Germinal center (tissue), 1 donor: ENCODE measurements at regions not wholly inside any gene's neighbourhood (a gene's known extent, or its start where the extent isn't known, plus 50 kb on each side); places are given as distances from the start of the nearest gene placed in this dataset.
"Not testable (repeated sequence)": the region's sequence is repeated elsewhere in the genome, so short reads cannot be mapped to it uniquely, and the experiment has no call there.

ENCODE experiments used
- DNase-seq: peaks from one replicate; pipeline ENCODE4 v3.0.0; 2012; ENCODE audit warnings: mixed read lengths, low spot score

- DNase-seq: no peak
Measured at GRCh38 chr11:127825183-127825582, 762.2 kb downstream of the ETS1 start.

DNA sequence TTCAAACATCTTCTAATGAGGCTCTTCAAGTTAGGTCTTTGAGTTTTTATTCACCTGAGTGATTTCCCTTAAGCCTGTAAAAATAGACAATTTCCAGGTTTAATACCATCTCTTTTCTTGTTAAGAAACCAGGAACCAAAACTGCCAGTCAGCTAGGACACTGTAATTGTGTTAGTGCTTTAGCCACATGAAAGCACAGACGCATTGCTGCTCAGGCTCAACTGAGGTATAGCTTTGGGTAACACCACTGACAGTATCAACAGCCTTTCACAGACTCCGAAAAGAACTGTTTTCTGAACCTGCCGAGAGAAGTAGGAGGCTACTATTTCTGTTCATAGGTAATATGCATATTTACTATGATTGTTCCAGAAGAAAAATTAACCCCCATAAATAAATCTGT is 768.7 kb downstream of the ETS1 start:
- no peak for DNase-seq

DNA sequence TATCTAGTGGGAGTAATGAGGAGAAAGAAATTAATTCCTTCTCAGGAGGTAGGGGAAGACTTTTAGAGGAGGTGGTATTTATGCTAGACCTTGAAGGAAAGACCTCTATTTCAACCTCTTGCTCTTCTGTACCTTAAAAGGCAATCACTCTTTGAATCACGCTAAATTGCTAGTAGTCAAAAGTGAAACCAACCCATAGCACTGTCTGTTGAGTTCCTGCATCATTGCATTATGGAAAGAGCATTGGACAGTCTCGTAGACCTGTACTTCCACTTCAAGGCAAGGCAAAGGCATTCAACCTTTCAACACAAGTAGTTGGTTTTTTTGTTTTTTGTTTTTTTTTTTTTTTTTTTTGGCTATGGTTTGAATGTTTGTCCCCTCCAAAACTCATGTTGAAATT is 770.4 kb downstream of the ETS1 start:
- no peak for DNase-seq

- DNase-seq: no peak
Measured at GRCh38 chr11:127815331-127815730, 772.0 kb downstream of the ETS1 start.

- no peak for DNase-seq
Measured at GRCh38 chr11:127806501-127806900, 780.9 kb downstream of the ETS1 start.

DNA sequence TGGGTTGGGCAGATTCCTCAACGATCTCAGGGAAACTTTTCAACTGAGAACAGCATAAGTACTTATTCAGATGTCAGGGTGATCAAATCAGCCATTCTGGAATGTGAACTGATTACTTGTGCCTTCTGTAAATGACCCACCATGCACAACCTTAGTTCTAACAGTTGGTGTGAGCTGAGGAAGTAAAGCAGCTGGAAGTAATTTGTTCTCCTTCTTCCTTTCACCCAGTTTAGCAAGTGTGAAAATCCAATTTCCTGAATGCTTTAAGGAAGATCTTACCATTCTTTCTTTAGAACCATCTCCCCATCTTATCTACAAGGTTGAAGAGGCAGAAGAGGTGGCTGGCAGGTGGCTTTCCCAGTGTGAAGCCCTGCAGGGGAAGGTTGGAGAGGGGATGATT is 781.6 kb downstream of the ETS1 start:
- no peak for DNase-seq

- no peak for DNase-seq
Measured at GRCh38 chr11:127804747-127805400, 782.5 kb downstream of the ETS1 start.

GRCh38 chr11:127803755-127804154 is 783.6 kb downstream of the ETS1 start:
- no peak for DNase-seq

DNA sequence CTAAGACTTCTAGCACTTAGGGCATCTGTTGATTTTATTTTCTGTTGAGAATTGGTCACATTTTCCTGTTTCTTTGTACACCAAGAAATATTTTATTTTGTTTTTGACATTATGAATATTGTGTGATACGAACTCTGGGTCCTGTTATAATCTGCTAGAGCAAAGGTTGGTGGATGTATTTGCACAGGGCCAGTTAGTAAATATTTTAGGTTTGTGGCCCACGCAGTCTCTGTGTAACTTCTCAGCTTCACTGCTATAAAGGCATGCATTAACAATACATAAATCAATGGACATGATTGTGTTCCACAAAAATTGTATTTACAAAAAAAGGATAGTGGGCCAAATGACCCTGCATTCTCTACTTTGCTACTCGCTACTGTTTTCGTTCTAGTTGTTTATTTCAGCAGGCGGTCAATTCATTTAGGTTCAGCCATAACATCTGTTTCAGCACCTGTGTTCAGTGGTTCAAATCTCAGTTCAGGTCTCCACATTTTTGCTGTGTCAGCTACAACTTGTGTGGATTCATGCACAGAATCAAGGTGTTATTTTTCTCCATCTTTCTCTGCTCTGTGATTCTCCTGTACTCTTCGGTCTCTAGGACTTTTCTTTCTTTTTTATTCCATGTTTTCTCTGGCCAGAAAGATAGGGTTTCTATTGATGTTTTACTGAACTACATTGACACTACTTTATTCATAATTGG is 786.2 kb downstream of the ETS1 start:
- no peak for DNase-seq

DNA sequence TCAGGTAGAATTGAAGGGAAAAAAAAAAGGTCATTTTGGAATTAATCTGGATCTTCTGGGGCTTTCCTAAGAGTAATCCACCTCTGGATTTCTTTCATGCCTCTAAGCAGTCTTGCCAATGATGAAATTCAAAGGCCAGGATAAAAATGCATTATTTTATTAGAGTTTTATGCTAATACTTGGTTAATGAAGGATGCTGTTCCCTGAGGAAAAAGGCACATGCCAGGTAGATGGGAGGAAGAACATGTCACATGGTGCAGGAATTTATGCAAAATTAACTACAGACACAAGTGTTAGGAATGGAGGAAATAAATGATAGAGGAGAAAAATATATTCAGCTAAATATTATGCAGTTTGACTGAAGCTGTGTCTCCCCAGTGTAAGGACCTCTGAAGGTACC is 792.0 kb downstream of the ETS1 start:
- no peak for DNase-seq

- DNase-seq: no peak
Measured at GRCh38 chr11:127791844-127792243, 791.3 kb upstream of the KIRREL3 start.

DNA sequence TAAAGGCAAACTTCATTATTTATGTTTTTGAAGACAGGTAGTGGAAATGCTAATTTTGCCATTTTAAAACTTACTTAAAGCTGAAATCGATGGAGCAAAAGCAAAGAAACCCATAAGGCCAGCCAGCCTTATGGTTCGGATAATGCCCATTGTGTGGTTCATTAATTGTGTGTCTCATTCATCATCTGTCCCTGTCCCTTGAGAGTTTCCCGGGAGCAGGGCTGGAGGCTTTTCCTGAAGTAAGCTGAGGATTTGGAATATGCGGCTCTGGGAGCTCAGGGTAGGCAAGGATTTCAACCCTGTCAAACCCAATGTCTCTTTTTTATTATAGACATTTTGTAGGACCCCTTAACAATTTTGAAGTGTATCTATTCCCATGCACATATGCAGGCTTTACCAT is 790.0 kb upstream of the KIRREL3 start:
- DNase-seq: no peak

DNA sequence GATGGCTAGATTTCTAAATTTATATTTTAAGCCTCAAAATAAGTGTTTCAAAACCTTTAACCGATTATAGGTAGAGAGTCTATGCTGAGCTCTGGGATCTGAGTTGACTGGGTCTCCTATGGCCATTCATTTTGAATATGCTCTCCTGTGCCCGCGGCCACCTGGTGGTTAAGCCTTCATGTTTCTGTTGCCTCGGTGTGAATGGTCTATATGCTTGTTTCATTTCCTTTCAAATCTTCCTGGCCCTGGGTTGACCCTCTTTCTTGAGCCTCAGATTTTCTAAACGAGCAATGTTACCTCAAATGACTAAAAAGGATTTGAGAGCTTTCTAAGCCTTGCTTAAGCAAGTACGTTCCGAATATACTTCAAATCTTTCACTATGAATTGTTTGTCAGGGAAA is 789.4 kb upstream of the KIRREL3 start:
- DNase-seq: no peak

GRCh38 chr11:127772938-127773337 is 772.4 kb upstream of the KIRREL3 start:
- DNase-seq: not testable (repeated sequence)

- not testable (repeated sequence) for DNase-seq
Measured at GRCh38 chr11:127768931-127769330, 768.4 kb upstream of the KIRREL3 start.

GRCh38 chr11:127766734-127767133 is 766.2 kb upstream of the KIRREL3 start:
- no peak for DNase-seq

DNA sequence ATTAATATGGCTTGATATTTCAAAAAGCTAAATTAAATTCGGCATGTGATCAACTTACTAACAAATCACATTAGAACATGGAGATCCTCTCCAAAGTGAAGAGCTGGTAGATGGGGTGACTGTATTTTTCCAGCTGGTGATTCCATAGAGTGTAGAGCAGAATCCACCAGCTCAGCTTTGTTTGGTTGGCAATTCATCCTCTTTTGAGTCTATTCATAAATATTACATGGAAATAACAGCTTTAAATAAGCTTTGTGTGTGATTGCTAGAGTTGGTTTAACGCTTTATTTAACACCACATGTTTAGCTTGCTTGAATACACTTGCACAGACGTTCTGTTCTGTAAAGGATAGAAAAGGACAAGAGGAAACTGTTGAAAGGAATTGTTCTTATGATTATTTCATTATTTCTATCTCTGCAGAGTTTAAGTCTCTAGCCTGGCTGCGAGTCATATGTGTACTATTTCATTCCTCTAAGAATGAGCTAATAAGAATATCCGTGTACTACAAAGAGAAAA is 738.3 kb upstream of the KIRREL3 start:
- no peak for DNase-seq

GRCh38 chr11:127737499-127737898 is 736.9 kb upstream of the KIRREL3 start:
- no peak for DNase-seq

DNA sequence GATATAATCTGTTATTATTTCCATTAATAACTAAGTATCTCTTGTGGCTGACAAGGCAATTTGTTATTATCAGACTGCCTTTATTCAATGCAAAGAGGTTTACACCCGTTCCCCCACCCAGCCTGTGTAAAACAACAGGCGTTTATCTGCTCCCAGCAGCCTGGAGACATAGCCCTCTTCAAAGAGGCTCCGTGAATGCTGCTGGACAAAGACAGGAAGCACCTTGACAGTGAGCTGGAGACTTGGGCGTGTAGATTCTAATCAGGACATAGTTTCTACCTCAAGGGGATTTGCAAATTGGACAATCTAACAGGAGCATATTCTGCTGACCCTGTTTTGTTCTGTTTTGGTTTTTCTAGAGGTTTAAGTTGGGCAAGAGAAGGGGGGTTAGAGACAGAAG is 733.0 kb upstream of the KIRREL3 start:
- no peak for DNase-seq

- DNase-seq: no peak
Measured at GRCh38 chr11:127726367-127726766, 725.8 kb upstream of the KIRREL3 start.

- no peak for DNase-seq
Measured at GRCh38 chr11:127723714-127724113, 723.1 kb upstream of the KIRREL3 start.

- DNase-seq: no peak
Measured at GRCh38 chr11:127713226-127713625, 712.7 kb upstream of the KIRREL3 start.

- no peak for DNase-seq
Measured at GRCh38 chr11:127711748-127712147, 711.2 kb upstream of the KIRREL3 start.

DNA sequence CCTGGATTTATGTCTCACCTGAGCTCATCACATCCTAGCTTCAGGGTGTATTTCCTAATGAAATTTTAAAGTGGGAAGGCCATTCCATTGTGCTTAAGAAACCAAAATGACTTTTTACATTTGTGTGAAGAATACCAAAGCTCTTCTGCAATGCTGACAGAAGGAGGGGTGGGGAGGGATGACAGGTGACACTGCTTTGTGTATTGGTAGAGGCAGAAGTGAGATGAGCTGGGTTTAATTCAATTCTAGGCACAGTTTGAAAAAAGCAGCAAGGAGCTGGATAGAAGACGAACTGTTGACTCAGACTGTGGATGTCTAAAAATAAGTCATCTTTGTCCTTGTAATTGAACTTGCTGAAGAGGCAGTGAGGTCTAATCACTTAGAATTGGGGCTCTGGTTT is 710.3 kb upstream of the KIRREL3 start:
- DNase-seq: no peak
